ENCODE measurements at regions not wholly inside any gene's neighbourhood (a gene's known extent, or its start where the extent isn't known, plus 50 kb on each side); places are given as distances from the start of the nearest gene placed in this dataset.

- no peak for DNase-seq (ENCODE audit: extremely low read depth, low read depth)
- TF ChIP-seq, protein P1, sequence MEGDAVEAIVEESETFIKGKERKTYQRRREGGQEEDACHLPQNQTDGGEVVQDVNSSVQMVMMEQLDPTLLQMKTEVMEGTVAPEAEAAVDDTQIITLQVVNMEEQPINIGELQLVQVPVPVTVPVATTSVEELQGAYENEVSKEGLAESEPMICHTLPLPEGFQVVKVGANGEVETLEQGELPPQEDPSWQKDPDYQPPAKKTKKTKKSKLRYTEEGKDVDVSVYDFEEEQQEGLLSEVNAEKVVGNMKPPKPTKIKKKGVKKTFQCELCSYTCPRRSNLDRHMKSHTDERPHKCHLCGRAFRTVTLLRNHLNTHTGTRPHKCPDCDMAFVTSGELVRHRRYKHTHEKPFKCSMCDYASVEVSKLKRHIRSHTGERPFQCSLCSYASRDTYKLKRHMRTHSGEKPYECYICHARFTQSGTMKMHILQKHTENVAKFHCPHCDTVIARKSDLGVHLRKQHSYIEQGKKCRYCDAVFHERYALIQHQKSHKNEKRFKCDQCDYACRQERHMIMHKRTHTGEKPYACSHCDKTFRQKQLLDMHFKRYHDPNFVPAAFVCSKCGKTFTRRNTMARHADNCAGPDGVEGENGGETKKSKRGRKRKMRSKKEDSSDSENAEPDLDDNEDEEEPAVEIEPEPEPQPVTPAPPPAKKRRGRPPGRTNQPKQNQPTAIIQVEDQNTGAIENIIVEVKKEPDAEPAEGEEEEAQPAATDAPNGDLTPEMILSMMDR (IDR thresholded peaks at IDR 0.05; ENCODE audit: low read depth, low read length, missing control alignments), result no peak
- H3K4me3 ChIP-seq (replicated peaks; ENCODE audit: low read depth, low read length), result no peak overlapping the region
Measured at GRCh38 chr2:74755386-74755785, 78.5 kb upstream of the HK2 start.

DNA sequence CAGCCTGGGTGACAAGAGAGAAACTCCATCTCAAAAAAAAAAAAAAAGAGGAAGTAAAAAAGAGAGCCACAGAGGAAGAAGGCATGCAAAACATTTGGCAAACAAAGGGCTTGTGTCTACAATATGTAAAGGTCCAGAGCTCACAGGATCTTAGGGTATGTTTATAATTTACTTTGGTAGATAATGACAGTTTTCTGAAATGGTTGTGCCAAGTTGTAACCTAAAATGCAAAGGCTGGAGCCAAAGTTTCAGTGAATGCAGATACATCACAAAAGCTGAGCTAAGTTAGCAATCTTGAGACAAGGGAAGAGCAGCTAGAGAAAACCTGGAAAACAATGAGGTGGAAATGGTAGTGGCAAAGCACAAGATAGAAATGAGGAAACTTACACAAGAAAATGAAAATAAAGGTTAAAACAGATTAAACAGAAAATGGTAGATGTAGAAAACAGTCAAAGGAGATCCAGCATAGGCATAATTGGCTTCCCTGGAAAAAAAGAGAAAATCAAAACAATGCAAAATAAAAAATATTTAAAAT lies 77.5 kb upstream of the HK2 start:
- H3K4me3 ChIP-seq (replicated peaks; ENCODE audit: low read depth, low read length), result no peak overlapping the region
- no peak for DNase-seq (ENCODE audit: extremely low read depth, low read depth)
- TF ChIP-seq, protein P1 (IDR thresholded peaks at IDR 0.05; ENCODE audit: low read depth, low read length, missing control alignments), result no peak

GRCh38 chr2:74759986-74760385 lies 73.9 kb upstream of the HK2 start:
- no peak for DNase-seq (ENCODE audit: extremely low read depth, low read depth)
- TF ChIP-seq, protein P1 (IDR thresholded peaks at IDR 0.05; ENCODE audit: low read depth, low read length, missing control alignments), result no peak
- H3K4me3 ChIP-seq (replicated peaks; ENCODE audit: low read depth, low read length), result no peak overlapping the region

DNA sequence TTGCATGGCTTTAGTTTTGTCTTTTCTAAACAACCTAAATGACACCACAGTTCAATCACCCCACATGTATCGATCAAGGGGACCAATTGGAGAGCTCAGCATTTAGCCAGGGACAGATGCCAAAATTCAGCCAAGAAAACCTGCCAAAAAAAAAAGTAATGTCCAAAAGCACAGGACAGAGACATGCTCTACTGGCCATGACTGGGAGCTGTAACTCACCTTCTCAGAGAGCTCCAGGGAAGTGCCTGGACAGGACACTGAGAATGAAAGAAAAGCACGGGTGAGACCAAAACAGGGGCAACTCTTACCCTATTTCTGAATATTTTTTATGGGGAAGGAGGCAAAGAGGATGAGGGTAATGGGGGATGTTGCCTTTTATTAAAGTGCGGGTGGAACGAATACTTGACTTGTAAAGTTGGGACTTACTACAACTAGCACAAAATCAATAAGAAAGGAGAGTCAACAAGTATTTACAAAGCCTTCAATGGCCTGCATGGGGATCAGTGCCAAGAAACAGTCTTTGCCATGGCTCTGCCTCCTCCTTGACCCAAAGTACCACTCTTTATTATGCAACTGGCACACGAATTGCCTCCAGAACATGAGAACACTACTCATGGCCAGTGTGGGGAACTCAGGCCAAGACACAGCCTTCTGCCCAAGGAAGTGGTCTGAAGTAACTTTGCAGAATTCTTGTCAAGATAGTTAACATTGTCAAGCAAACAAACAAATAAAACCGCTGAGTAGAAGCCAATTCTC lies 72.9 kb upstream of the HK2 start:
- DNase-seq (ENCODE audit: extremely low read depth, low read depth), result no peak

GRCh38 chr2:74762789-74763188 lies 71.1 kb upstream of the HK2 start:
- no peak overlapping the region for H3K4me3 ChIP-seq (replicated peaks; ENCODE audit: low read depth, low read length)
- DNase-seq (ENCODE audit: extremely low read depth, low read depth), result no peak

More for the DNA sequence above, 72.9 kb upstream of the HK2 start:
- TF ChIP-seq, protein P1 (IDR thresholded peaks at IDR 0.05; ENCODE audit: low read depth, low read length, missing control alignments), result no peak
- H3K4me3 ChIP-seq (replicated peaks; ENCODE audit: low read depth, low read length), result no peak overlapping the region

DNA sequence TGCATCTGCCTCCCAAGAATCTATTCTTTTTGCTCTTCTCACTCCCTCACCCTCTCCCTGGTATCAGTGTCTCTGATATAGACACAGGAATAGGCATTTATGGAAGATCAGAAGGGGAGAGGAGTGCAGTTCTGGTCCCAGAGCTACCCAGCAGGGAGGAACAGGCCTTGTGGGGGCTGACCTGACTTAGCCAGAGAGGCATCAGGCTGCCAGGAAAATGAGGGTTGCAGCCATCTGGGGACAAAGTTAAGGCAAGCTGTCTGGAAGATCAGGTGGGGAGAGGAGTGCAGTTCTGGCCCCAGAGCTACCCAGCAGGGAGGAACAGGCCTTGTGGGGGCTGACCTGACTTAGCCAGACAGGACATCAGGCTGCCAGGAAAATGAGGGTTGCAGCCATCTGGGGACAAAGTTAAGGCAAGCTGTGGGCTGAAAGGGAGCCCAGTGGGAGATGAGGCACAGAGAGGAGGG lies 69.9 kb upstream of the HK2 start:
- H3K4me3 ChIP-seq (replicated peaks; ENCODE audit: low read depth, low read length), result no peak overlapping the region
- DNase-seq (ENCODE audit: extremely low read depth, low read depth), result no peak
- TF ChIP-seq, protein P1 (IDR thresholded peaks at IDR 0.05; ENCODE audit: low read depth, low read length, missing control alignments), result no peak

More at GRCh38 chr2:74762789-74763188, 71.1 kb upstream of the HK2 start:
- TF ChIP-seq, protein P1 (IDR thresholded peaks at IDR 0.05; ENCODE audit: low read depth, low read length, missing control alignments), result peak; percentile 14
